Upper lobe of left lung (tissue), 4 donors: ENCODE measurements at regions not wholly inside any gene's neighbourhood (a gene's known extent, or its start where the extent isn't known, plus 50 kb on each side); places are given as distances from the start of the nearest gene placed in this dataset.

ENCODE experiments used
- POLR2A ChIP-seq, 4 donors: fragments of 450-650 bp; IDR thresholded peaks; one replicate each; pipeline ENCODE4 v1.5.1; 2016 to 2017; ENCODE audit warnings: antibody characterized with exemption in 4 of 4, mild to moderate bottlenecking in 2 of 4
- POLR2AphosphoS5 ChIP-seq, 2 donors: sonication (generic); formaldehyde crosslinking; IDR thresholded peaks; one replicate each; pipeline ENCODE4 v1.5.1; 2017; ENCODE audit warnings: antibody characterized with exemption in 2 of 2
- TF ChIP-seq, protein P1 (sequence below), 6 experiments: fragments of 450-650 bp in 4 of 6; fragments of 200-600 bp in 2 of 6; sonication (generic) in 2 of 6; IDR thresholded peaks; one replicate each; pipeline ENCODE4 v1.5.1; 2016 to 2019; ENCODE audit warnings: antibody characterized with exemption in 6 of 6

- TF ChIP-seq, protein P1, sequence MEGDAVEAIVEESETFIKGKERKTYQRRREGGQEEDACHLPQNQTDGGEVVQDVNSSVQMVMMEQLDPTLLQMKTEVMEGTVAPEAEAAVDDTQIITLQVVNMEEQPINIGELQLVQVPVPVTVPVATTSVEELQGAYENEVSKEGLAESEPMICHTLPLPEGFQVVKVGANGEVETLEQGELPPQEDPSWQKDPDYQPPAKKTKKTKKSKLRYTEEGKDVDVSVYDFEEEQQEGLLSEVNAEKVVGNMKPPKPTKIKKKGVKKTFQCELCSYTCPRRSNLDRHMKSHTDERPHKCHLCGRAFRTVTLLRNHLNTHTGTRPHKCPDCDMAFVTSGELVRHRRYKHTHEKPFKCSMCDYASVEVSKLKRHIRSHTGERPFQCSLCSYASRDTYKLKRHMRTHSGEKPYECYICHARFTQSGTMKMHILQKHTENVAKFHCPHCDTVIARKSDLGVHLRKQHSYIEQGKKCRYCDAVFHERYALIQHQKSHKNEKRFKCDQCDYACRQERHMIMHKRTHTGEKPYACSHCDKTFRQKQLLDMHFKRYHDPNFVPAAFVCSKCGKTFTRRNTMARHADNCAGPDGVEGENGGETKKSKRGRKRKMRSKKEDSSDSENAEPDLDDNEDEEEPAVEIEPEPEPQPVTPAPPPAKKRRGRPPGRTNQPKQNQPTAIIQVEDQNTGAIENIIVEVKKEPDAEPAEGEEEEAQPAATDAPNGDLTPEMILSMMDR (IDR thresholded peaks at IDR 0.05) = no peak
- TF ChIP-seq POLR2A (IDR thresholded peaks at IDR 0.05) = no peak
- no peak for TF ChIP-seq POLR2AphosphoS5 (IDR thresholded peaks at IDR 0.05)
These were observed 105.5 kb upstream of the STK26 start for GRCh38 chrX:131917588-131917987.
